ENCODE measurements at regions not wholly inside any gene's neighbourhood (a gene's known extent, or its start where the extent isn't known, plus 50 kb on each side); places are given as distances from the start of the nearest gene placed in this dataset.

DNA sequence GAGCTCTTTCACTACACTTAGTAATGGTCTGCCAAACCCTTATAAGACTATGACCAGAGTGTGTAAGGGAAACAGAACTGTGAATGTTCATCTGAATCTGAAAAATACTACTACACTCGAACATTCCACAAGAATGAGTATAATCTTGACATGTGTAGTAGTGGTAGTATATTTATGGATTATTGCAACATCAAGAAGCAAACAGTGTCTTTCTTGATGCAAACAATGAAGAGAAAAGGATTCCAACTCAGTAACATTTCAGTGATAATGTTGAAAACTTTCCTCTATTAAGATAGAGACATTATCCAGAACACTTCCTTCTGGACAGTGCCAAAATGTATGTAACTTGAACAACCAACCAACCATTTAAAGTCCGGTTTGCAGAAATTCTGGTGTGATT, 394.7 kb upstream of the CPEB2 start:
- DNase-seq (ENCODE audit: low read depth): peak; percentile 16

- no peak for DNase-seq (ENCODE audit: low read depth)
Measured at GRCh38 chr4:14608630-14609029, 393.7 kb upstream of the CPEB2 start.

- no peak for DNase-seq (ENCODE audit: low read depth)
Measured at GRCh38 chr4:14614840-14615239, 387.4 kb upstream of the CPEB2 start.

GRCh38 chr4:14615671-14616070, 386.6 kb upstream of the CPEB2 start:
- DNase-seq (ENCODE audit: low read depth): no peak

DNA sequence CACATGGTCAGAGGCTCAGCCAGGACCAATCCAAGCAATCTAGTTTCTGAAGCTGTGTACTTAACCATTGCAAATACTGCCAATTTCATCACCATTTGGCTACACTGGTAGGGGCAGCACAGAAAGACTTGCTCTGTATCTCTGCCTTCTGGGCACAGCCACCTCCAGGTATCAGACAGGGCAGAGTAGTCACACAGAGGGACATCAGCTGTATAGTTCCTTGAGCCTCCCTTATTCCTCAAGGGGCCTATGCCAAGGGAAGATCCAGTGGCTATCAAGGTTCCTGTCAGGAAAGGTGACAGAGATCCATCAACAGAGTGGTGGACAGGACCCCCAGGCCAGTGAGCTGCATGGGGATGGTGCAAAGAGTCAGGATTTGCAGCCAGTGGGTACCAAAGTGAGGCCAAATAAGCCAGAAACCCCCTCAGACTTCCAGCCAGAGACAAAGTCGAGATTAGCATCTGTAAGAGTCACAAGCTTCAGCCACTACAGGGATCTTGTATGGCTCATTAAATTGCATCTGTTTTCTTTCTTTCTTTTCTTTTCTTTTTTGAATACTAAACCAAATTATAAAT, 381.6 kb upstream of the CPEB2 start:
- DNase-seq (ENCODE audit: low read depth): no peak

- no peak for DNase-seq (ENCODE audit: low read depth)
Measured at GRCh38 chr4:14621731-14622463, 380.4 kb upstream of the CPEB2 start.

DNA sequence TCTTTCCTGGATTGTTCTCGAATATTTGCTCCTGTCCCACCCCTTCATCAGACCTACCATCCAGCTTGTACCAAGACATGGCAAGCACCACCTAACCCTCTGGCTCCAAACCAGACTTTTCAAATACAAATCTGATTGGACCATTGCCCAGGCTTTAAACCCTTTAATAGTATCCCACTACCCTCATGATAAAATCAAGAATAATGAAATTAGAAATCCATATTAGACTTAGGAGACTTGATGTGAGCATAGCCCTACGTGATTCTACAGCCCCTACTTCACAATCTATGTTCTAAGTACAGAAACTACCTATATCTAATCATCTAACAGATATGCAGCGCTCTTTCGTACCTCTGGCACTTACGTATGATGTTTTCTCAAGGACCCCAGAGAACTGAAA, 375.2 kb upstream of the CPEB2 start:
- no peak for DNase-seq (ENCODE audit: low read depth)

DNA sequence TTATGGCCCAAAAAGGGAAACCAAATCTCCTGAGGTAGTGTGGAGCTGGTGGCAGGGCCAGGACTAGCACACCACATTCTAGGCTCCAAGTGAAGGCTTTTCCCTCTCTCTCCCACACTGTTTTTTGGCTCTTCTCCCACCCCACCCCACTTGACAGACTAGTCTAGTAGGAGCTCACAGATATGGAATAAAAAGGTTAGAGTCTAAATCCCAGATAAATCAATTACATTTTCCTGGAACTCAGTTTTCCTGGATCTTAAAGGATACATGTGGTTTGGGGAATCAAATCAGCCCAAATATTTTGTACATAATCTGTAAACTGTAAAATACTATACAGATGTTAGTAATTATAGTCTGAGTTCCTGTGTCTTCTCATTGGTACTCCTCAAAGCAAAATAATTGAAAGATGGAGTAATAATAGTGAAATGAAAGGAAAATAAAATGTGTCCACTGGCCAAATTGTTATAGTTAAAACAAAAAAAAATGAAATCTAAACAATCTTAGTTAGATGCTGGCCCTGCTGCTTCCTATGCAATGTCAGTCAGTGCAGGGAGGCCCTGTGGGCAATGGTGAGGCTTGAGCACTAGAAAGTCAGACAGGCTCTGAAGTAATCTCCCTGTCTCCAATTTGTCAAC, 370.4 kb upstream of the CPEB2 start:
- DNase-seq (ENCODE audit: low read depth): no peak

DNA sequence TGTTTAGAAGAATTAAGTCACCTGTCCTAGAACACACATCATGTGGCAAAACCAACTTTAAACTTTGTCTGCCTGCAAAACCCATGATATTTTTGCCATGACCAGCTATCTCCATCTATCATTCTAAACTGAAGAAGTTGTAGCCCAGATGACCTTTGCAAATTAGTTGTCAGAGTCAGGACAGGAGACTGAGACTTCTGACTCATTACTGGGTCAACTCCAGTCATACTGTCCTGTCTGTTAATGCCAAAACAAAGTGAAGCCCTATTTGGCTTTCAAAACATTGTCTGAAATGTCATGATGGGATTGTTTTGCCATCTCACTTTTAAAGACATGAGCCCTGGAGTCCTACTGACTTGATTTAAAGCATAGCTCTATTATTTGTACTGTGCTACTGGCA, 365.7 kb upstream of the CPEB2 start:
- DNase-seq (ENCODE audit: low read depth): no peak

DNA sequence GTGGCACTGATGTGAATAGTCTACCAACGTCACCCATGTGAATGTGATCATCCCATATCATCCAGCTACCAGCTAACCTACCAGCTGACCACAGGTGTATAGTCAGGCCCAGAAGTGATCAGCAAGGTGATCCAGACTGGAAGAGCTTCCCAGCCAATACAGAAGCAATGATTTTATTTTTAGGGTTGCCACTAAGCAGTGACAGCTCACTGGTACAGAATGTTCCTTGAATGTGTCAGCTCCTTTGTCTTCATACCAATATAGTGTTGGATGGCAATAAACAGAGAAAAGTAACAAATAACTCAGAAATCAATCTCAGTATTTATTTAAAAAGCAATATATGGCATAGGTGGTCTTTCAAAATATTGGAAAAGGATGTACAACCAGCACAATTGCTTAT, 361.8 kb upstream of the CPEB2 start:
- no peak for DNase-seq (ENCODE audit: low read depth)

DNA sequence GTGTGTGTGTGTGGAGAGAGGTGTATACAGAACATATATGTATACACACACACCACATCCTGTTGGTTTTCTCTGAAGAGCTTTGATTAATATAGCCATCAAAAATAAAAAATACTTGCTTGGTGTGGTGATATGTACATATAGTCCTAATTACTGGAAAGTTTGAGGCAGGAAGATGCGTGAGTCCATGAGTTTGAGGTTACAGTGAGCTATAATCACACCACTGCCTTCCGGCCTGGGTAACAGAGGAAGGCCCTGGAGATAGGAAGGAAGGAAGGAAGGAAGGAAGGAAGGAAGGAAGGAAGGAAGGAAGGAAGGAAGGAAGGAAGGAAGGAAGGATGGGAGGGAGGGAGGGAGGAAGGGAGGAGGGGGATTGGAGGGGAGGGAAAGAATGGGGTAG, 360.4 kb upstream of the CPEB2 start:
- DNase-seq (ENCODE audit: low read depth): no peak

- DNase-seq (ENCODE audit: low read depth): no peak
Measured at GRCh38 chr4:14644580-14645282, 357.6 kb upstream of the CPEB2 start.

DNA sequence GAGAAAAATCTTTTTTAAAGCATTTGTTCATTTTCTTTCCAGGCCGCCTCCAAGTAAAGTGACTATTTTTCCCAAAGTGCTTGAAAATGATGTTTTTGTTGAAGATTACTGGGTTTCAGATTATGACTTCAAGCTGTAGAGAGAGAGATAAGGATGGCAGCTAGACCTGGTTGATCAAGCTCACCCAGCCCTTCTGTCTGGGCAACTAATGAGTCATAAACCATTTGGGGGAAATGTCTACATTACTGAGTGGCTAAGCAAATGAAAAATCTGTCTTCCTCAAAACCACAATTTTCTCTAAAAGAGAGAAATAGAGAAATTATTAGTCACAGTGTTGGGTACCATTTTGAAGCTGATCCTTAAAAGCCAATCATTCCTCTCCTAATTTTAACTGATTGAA, 355.4 kb upstream of the CPEB2 start:
- DNase-seq (ENCODE audit: low read depth): peak; percentile 68

- no peak for DNase-seq (ENCODE audit: low read depth)
Measured at GRCh38 chr4:14650127-14650526, 352.2 kb upstream of the CPEB2 start.

DNA sequence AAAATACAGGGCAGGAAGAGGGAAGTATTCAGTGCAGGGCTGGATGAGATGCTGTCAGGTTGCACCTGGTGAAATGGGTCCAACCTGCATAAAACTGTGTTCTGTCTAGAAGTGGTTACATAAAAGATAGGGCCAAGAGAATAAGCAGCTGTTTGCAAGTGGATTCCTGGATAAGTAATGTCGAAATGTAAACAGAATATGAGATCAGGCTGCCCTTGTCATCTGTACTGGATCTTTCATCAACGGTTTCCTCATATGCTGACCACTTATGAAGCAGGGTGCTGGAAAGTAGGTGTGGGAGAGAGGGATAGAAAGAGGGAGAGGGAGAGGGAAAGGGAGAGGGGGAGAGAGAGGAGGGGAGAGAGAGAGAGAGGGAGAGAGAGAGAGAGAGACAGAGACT, 349.8 kb upstream of the CPEB2 start:
- DNase-seq (ENCODE audit: low read depth): no peak

GRCh38 chr4:14653338-14653737, 348.9 kb upstream of the CPEB2 start:
- DNase-seq (ENCODE audit: low read depth): no peak

DNA sequence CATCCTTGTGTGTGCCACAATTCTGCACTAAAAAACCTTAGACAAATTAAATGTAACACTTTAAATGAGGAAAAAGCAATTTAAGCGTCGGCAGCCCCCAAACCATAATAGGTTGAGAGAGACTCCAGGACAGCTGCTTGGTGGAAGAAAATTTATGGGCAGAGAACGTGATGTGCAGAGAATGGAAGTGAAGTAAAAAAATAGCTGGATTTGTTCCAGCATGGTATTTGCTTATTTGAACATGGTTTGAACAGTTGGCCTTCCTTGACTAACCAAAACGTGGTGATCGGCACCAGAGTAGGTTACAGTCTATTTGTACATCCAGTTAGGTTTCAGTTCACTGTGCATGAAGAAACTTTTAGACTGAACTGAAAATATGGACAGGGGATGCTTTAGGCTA, 343.0 kb upstream of the CPEB2 start:
- DNase-seq (ENCODE audit: low read depth): no peak

- peak; percentile 51 for DNase-seq (ENCODE audit: low read depth)
Measured at GRCh38 chr4:14667624-14668151, 334.6 kb upstream of the CPEB2 start.

DNA sequence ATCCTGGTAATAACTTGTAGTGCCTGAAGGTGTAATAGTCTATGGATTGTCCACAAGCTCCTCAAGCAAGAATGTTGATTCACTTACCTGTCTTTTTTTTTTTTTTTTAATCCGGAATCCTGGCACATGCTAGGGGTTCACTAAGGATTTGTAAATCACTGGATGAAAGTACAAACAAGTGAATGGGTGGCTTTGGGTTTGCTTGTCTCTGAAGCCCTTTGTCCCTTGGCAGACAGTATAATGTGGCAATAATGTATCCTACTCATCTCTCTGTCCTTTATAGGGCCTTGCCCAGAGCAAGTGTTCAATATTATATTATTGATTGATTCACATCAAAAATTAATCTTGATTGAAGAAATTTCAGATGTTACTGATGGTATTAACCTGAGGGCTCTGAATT, 334.0 kb upstream of the CPEB2 start:
- no peak for DNase-seq (ENCODE audit: low read depth)

DNA sequence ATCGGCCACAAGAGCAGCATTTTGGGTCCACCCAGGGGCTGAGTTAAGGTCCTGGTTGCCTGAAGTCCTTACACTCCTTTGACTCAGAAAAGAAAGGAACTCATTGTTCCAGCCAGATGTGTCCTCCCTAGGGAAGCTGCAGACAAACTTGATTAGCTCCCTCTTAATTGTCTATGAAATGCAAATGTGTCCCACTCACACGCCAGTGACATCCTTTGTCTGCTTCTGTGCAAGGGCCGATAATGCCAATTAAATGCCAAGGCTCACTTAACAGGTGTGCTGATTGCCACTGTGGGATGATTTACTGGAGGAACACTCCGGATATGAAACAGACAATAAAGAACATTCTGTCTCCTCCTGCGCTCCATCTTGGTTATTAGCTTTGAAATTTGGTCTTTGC, 332.9 kb upstream of the CPEB2 start:
- DNase-seq (ENCODE audit: low read depth): no peak

DNA sequence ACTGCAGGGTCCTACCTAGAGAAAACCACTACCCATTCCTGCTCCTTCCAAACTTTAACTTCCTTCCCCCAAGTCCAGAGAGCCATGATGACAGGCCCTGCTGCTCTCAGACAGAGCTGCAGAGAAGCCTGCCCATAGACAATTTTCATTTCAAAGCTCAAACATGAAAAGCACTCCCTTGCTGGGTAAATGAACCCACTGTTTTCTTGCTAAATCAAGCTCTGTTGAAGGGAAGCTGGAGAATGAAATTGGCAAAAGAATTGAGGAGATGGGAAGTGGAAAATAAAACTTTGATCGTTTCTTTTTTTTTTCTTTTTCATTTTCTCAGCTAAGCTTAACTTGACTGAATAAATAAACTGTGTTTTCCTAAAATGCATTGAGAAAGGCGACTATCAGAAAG, 331.1 kb upstream of the CPEB2 start:
- DNase-seq (ENCODE audit: low read depth): no peak

Measured in HT1080 (cell line).